ENCODE measurements at regions not wholly inside any gene's neighbourhood (a gene's known extent, or its start where the extent isn't known, plus 50 kb on each side); places are given as distances from the start of the nearest gene placed in this dataset.

GRCh38 chr3:189121092-189121491, 50.7 kb upstream of the TPRG1 start:
- TF ChIP-seq EP300 (IDR thresholded peaks at IDR 0.05; ENCODE audit: low read depth in 2 of 2, low read length in 2 of 2) (no peak), EP300 (CRISPR knock-in tag; IDR thresholded peaks at IDR 0.05; ENCODE audit: borderline replicate concordance) (no peak), CREBL2 (CRISPR knock-in tag; IDR thresholded peaks at IDR 0.05; ENCODE audit: borderline replicate concordance) (no peak), ZHX1 (CRISPR knock-in tag; IDR thresholded peaks at IDR 0.05; ENCODE audit: low read depth) (no peak), BRD4 (CRISPR knock-in tag; IDR thresholded peaks at IDR 0.05) (no peak), ZNF747 (CRISPR knock-in tag; IDR thresholded peaks at IDR 0.05; ENCODE audit: borderline replicate concordance) (no peak), ATF1 (CRISPR knock-in tag; IDR thresholded peaks at IDR 0.05) (no peak), ZBTB44 (CRISPR knock-in tag; IDR thresholded peaks at IDR 0.05) (no peak), ZNF329 (CRISPR knock-in tag; IDR thresholded peaks at IDR 0.05; ENCODE audit: low read depth) (no peak), FOXM1 (CRISPR knock-in tag; IDR thresholded peaks at IDR 0.05) (no peak), PRDM15 (CRISPR knock-in tag; IDR thresholded peaks at IDR 0.05) (no peak), POLR2A (IDR thresholded peaks at IDR 0.05; ENCODE audit: insufficient read depth in 1 of 2, low read depth in 2 of 2, low read length in 2 of 2) (no peak)
